ENCODE measurements at regions not wholly inside any gene's neighbourhood (a gene's known extent, or its start where the extent isn't known, plus 50 kb on each side); places are given as distances from the start of the nearest gene placed in this dataset.

DNA sequence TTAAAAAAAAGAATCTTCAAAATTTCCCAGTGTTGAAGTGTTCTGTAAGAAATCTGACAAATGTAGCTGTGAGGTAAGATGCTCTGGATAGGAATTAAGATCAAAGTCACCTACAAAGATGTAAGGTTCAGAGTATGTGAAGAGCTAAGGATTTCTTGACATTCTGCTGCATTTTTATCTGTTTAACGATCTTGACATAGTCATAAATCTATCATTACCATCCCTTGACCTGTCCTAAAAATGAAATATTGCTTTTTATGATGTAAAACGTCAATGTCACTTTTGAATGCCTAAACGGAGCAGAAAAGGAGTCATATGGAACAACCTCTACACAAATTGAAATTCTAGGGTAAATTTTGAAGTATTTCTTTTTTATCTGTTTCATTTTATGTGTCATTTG is 939.3 kb downstream of the CDH18 start:
- dilution Hi-C loops (cut with HindIII; ENCODE audit: low sequenced_read_pairs, unreplicated experiment) (no loop called here), intact Hi-C loops (cut with micrococcal nuclease) (no loop called here), in situ Hi-C loops (cut with MboI; ENCODE audit: low sequenced_read_pairs) (no loop called here)

More for the DNA sequence above, 939.3 kb downstream of the CDH18 start:
- H2BK120ac ChIP-seq (ENCODE audit: low read depth, low read length), result no peak overlapping the region
- ATAC-seq (ENCODE audit: low read depth) (no peak), DNase-seq (no peak)
- no peak overlapping the region for H2AK5ac ChIP-seq (ENCODE audit: low read depth, low read length)
- no peak overlapping the region for H4K5ac ChIP-seq (ENCODE audit: low read depth, low read length)
- no peaks in the 10 kb centered on the region for H3K27me3 ChIP-seq (ENCODE audit: control insufficient read depth, insufficient read depth, low read length)
- no peaks in the 10 kb centered on the region for H3K4me1 ChIP-seq (ENCODE audit: control insufficient read depth, insufficient read depth, low read length)
- no peak overlapping the region for H2AFZ ChIP-seq (replicated peaks; ENCODE audit: low read length, poor library complexity)
- no peak overlapping the region for H2BK15ac ChIP-seq (ENCODE audit: low read depth, low read length)
- H3K79me1 ChIP-seq (ENCODE audit: low read depth in 1 of 2, low read length in 2 of 2), result no peaks in the 10 kb centered on the region
- H2AK9ac ChIP-seq (replicated peaks; ENCODE audit: low read depth, low read length, poor library complexity), result no peak overlapping the region
- peaks cover 12% of the 10 kb centered on the region for H3K9me3 ChIP-seq (ENCODE audit: control insufficient read depth, insufficient read depth, low read length)
- H3K4me2 ChIP-seq (ENCODE audit: low read depth, low read length), result no peak overlapping the region
- H3K4me3 ChIP-seq (ENCODE audit: insufficient read depth, low read depth, low read length), result no peak overlapping the region
- H3K56ac ChIP-seq (ENCODE audit: extremely low read depth, insufficient read depth, low read length), result no peak overlapping the region
- H4K20me1 ChIP-seq (ENCODE audit: insufficient read depth, low read length), result no peaks in the 10 kb centered on the region
- H3K4ac ChIP-seq (ENCODE audit: low read depth, low read length), result no peak overlapping the region
- no peaks in the 10 kb centered on the region for H3K9me1 ChIP-seq (ENCODE audit: insufficient read depth, low read length)
- H3K36me3 ChIP-seq (ENCODE audit: control insufficient read depth, insufficient read depth, low read length), result no peaks in the 10 kb centered on the region
- ChIA-PET CTCF (no interaction called here), POLR2A (ENCODE audit: unreplicated experiment) (no interaction called here)
- no peak overlapping the region for H2BK20ac ChIP-seq (ENCODE audit: low read depth, low read length)
- BruUV-seq (replicated peaks), result no TSS peak
- no peak overlapping the region for H2BK5ac ChIP-seq (ENCODE audit: low read depth, low read length, poor library complexity, severe bottlenecking)
- H3K9ac ChIP-seq (ENCODE audit: low read depth, low read length), result no peak overlapping the region
- no peak overlapping the region for H3K14ac ChIP-seq (replicated peaks; ENCODE audit: low read depth, low read length)
- H4K8ac ChIP-seq (ENCODE audit: low read depth in 2 of 2, low read length in 2 of 2), result no peak overlapping the region
- no peak overlapping the region for H3K27ac ChIP-seq (ENCODE audit: insufficient read depth, low read length)
- no peak overlapping the region for H3K18ac ChIP-seq (ENCODE audit: low read depth, low read length)
- H4K91ac ChIP-seq (ENCODE audit: insufficient read depth, low read depth, low read length), result no peak overlapping the region
- H3K23ac ChIP-seq (ENCODE audit: low read depth, low read length), result no peak overlapping the region
- no peak for TF ChIP-seq MAFK (IDR thresholded peaks at IDR 0.05; ENCODE audit: low read depth, low read length)
- TF ChIP-seq FOS (IDR thresholded peaks at IDR 0.05; ENCODE audit: low read depth, low read length), result no peak
- TF ChIP-seq MXI1 (IDR thresholded peaks at IDR 0.05; ENCODE audit: borderline replicate concordance, low read depth, low read length), result no peak
- TF ChIP-seq RAD21 (IDR thresholded peaks at IDR 0.05; ENCODE audit: low read length), result no peak
- no peak for TF ChIP-seq RFX5 (IDR thresholded peaks at IDR 0.05; ENCODE audit: low read depth, low read length)
- TF ChIP-seq NFE2L2 (IDR thresholded peaks at IDR 0.05; ENCODE audit: low read depth, low read length), result no peak
- TF ChIP-seq MAZ (IDR thresholded peaks at IDR 0.05; ENCODE audit: borderline replicate concordance, low read depth, low read length), result no peak
- TF ChIP-seq CHD1 (IDR thresholded peaks at IDR 0.05; ENCODE audit: low read depth, low read length), result no peak
- TF ChIP-seq, protein P1, sequence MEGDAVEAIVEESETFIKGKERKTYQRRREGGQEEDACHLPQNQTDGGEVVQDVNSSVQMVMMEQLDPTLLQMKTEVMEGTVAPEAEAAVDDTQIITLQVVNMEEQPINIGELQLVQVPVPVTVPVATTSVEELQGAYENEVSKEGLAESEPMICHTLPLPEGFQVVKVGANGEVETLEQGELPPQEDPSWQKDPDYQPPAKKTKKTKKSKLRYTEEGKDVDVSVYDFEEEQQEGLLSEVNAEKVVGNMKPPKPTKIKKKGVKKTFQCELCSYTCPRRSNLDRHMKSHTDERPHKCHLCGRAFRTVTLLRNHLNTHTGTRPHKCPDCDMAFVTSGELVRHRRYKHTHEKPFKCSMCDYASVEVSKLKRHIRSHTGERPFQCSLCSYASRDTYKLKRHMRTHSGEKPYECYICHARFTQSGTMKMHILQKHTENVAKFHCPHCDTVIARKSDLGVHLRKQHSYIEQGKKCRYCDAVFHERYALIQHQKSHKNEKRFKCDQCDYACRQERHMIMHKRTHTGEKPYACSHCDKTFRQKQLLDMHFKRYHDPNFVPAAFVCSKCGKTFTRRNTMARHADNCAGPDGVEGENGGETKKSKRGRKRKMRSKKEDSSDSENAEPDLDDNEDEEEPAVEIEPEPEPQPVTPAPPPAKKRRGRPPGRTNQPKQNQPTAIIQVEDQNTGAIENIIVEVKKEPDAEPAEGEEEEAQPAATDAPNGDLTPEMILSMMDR (conservative IDR thresholded peaks at IDR 0.05; ENCODE audit: low read depth, low read length), result no peak
- no peak for TF ChIP-seq SMC3 (IDR thresholded peaks at IDR 0.05; ENCODE audit: low read depth, low read length)
- no peak for TF ChIP-seq POLR2A (IDR thresholded peaks at IDR 0.05; ENCODE audit: low read depth, low read length)
- TF ChIP-seq, protein P2, sequence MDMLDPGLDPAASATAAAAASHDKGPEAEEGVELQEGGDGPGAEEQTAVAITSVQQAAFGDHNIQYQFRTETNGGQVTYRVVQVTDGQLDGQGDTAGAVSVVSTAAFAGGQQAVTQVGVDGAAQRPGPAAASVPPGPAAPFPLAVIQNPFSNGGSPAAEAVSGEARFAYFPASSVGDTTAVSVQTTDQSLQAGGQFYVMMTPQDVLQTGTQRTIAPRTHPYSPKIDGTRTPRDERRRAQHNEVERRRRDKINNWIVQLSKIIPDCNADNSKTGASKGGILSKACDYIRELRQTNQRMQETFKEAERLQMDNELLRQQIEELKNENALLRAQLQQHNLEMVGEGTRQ (IDR thresholded peaks at IDR 0.05; ENCODE audit: low read depth, low read length), result no peak
- TF ChIP-seq CEBPB (IDR thresholded peaks at IDR 0.05; ENCODE audit: low read depth, low read length), result no peak
- TF ChIP-seq, protein P3, sequence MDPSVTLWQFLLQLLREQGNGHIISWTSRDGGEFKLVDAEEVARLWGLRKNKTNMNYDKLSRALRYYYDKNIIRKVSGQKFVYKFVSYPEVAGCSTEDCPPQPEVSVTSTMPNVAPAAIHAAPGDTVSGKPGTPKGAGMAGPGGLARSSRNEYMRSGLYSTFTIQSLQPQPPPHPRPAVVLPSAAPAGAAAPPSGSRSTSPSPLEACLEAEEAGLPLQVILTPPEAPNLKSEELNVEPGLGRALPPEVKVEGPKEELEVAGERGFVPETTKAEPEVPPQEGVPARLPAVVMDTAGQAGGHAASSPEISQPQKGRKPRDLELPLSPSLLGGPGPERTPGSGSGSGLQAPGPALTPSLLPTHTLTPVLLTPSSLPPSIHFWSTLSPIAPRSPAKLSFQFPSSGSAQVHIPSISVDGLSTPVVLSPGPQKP (IDR thresholded peaks at IDR 0.05; ENCODE audit: borderline replicate concordance, low read depth, low read length), result no peak
- TF ChIP-seq BHLHE40 (IDR thresholded peaks at IDR 0.05; ENCODE audit: low read depth, low read length), result no peak
- no peak for TF ChIP-seq RCOR1 (IDR thresholded peaks at IDR 0.05; ENCODE audit: insufficient replicate concordance, low read length)
- WGBS, 2 experiments (ENCODE audit: extremely low coverage in 2 of 2, insufficient read length in 1 of 2), result no CpG with 5 or more reads among the region's 3 CpGs

Measured in IMR-90 (cell line).